Ovary (tissue), 3 donors: ENCODE measurements at regions not wholly inside any gene's neighbourhood (a gene's known extent, or its start where the extent isn't known, plus 50 kb on each side); places are given as distances from the start of the nearest gene placed in this dataset.

Experiments
- CTCF ChIP-seq, 3 donors: fragments of 450-650 bp in 2 of 3; fragments of 200-600 bp in 1 of 3; IDR thresholded peaks; one replicate each; pipeline versions ENCODE4 v1.5.1 to v1.8.0; 2016 to 2022; ENCODE audit warnings: antibody characterized with exemption in 3 of 3, mild to moderate bottlenecking in 1 of 3
- EP300 ChIP-seq: sonication (generic); formaldehyde crosslinking; IDR thresholded peaks from one replicate; pipeline ENCODE4 v1.6.1; 2017; ENCODE audit warnings: antibody characterized with exemption
- POLR2A ChIP-seq: fragments of 450-650 bp; IDR thresholded peaks from one replicate; pipeline ENCODE4 v1.6.1; 2017; ENCODE audit warnings: antibody characterized with exemption, mild to moderate bottlenecking, moderate library complexity
- donor health status: DM: no; HTN: no; CAD: no.

- TF ChIP-seq POLR2A (no peak), CTCF (IDR thresholded peaks at IDR 0.05) (no peak), EP300 (no peak)
Observed at GRCh38 chr13:34756572-34756971, 185.5 kb upstream of the NBEA start.
